ENCODE measurements at regions not wholly inside any gene's neighbourhood (a gene's known extent, or its start where the extent isn't known, plus 50 kb on each side); places are given as distances from the start of the nearest gene placed in this dataset.
A peak's percentile ranks its signal among the peaks of the same experiment; 100 is the strongest.

DNA sequence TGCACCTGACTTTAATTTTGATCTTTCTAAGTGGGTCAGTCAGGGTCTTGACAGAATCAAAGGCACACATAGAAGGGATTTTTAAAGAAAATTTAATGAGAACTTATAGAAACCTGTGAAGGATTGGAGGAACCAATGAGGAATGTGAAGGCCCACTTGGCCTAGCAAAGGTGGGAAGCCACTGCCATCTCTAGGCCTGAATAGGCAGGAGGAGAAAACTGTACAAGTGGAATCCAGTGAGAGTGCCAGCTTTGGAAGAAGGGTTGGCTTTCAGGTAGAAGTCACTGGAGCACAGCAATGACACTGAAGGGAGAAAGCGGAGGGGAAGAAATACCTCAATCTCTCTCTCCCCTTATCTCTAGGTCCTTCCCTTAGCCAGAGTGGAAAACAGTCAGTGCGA lies 380.7 kb upstream of the KCNMB2 start:
- Histone ChIP-seq H3K36me3 (ENCODE audit: insufficient read depth, low read length) (no peaks in the 10 kb centered on the region), H3K4me2 (ENCODE audit: low read depth, low read length, poor library complexity, severe bottlenecking) (no peak overlapping the region), H3K9ac (ENCODE audit: low read depth, low read length, poor library complexity, severe bottlenecking) (no peak overlapping the region), H3K4me1 (ENCODE audit: insufficient read depth, low read length, poor library complexity, severe bottlenecking) (peaks cover 47% of the 10 kb centered on the region), H3K27me3 (ENCODE audit: insufficient read depth, low read length, poor library complexity, severe bottlenecking) (no peaks in the 10 kb centered on the region), H3K4me3 (ENCODE audit: low read length, poor library complexity, severe bottlenecking) (no peak overlapping the region), H3F3A (ENCODE audit: low read depth) (no peaks in the 10 kb centered on the region), H3K9me2 (replicated peaks; ENCODE audit: low read depth, low read length) (no peaks in the 10 kb centered on the region), H3K9me3 (ENCODE audit: insufficient read depth, low read depth, low read length) (no peaks in the 10 kb centered on the region), H3K79me2 (ENCODE audit: insufficient read depth, low read length) (no peaks in the 10 kb centered on the region), H4K20me1 (ENCODE audit: insufficient read depth, low read length, poor library complexity, severe bottlenecking) (no peaks in the 10 kb centered on the region), H2AFZ (ENCODE audit: low read length) (no peak overlapping the region)
- TF ChIP-seq EZH2phosphoT487 (IDR thresholded peaks at IDR 0.05; ENCODE audit: borderline replicate concordance) = no peak
- TF ChIP-seq, protein P1, sequence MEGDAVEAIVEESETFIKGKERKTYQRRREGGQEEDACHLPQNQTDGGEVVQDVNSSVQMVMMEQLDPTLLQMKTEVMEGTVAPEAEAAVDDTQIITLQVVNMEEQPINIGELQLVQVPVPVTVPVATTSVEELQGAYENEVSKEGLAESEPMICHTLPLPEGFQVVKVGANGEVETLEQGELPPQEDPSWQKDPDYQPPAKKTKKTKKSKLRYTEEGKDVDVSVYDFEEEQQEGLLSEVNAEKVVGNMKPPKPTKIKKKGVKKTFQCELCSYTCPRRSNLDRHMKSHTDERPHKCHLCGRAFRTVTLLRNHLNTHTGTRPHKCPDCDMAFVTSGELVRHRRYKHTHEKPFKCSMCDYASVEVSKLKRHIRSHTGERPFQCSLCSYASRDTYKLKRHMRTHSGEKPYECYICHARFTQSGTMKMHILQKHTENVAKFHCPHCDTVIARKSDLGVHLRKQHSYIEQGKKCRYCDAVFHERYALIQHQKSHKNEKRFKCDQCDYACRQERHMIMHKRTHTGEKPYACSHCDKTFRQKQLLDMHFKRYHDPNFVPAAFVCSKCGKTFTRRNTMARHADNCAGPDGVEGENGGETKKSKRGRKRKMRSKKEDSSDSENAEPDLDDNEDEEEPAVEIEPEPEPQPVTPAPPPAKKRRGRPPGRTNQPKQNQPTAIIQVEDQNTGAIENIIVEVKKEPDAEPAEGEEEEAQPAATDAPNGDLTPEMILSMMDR (conservative IDR thresholded peaks at IDR 0.05; ENCODE audit: low read length) = peak; percentile 52

DNA sequence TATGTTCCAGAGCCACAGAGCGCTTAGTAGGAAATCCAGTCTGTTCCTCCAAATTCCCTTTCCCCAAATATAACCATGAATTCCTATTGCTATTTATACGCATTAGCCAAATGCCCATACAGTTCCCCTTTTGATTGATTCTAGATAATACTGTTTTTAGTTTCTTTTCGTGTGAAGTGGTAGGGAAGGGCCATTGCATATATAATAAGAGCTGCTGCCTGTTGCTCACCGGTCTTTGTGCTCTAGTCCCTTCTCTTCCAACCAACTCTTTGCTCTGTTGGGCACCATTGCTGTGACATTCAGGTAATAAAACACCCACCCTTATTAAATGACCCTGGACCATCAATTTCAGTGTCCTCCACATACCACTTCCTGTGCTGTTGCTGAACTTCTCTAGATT lies 379.9 kb upstream of the KCNMB2 start:
- Histone ChIP-seq H3K27me3 (ENCODE audit: insufficient read depth, low read length, poor library complexity, severe bottlenecking) (no peaks in the 10 kb centered on the region), H2AFZ (ENCODE audit: low read length) (peak overlapping the region; percentile 4; the same call in 1 of the 2 replicates), H3K36me3 (ENCODE audit: insufficient read depth, low read length) (no peaks in the 10 kb centered on the region), H4K20me1 (ENCODE audit: insufficient read depth, low read length, poor library complexity, severe bottlenecking) (no peaks in the 10 kb centered on the region), H3K79me2 (ENCODE audit: insufficient read depth, low read length) (no peaks in the 10 kb centered on the region), H3K9me2 (replicated peaks; ENCODE audit: low read depth, low read length) (no peaks in the 10 kb centered on the region), H3K9me3 (ENCODE audit: insufficient read depth, low read depth, low read length) (no peaks in the 10 kb centered on the region), H3K9ac (ENCODE audit: low read depth, low read length, poor library complexity, severe bottlenecking) (no peak overlapping the region), H3K4me1 (ENCODE audit: insufficient read depth, low read length, poor library complexity, severe bottlenecking) (peaks cover 48% of the 10 kb centered on the region), H3F3A (ENCODE audit: low read depth) (no peaks in the 10 kb centered on the region), H3K4me2 (ENCODE audit: low read depth, low read length, poor library complexity, severe bottlenecking) (peak overlapping the region; percentile 35), H3K4me3 (ENCODE audit: low read length, poor library complexity, severe bottlenecking) (no peak overlapping the region)
- TF ChIP-seq, protein P1 (conservative IDR thresholded peaks at IDR 0.05; ENCODE audit: low read length) = no peak
- no peak for TF ChIP-seq EZH2phosphoT487 (IDR thresholded peaks at IDR 0.05; ENCODE audit: borderline replicate concordance)

DNA sequence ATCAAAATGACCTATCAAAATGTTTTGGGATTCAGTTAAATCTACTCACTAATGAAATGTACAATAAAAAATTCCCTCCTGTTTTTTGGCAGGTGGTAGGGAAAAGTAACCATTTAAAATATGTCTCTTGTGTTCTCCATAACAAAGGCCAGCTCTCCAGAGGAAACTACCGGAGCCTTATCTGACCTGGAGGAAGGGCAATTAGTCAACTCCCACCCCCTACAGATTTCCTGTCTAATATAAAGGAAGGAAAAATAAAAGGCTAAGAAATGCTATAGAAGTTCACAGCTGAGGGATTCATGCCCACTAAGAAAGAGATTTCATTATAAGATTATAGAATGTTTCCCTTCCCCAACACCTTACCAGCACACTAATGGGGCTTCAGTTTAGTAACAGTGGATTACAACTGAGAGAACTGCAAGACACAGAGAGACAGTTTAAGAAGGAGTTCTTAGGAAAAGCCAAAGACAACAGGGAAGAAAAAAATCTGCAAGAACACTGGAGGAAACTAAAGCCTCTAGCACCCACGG lies 376.5 kb upstream of the KCNMB2 start:
- H3F3A ChIP-seq (ENCODE audit: low read depth) = no peaks in the 10 kb centered on the region
- H3K9me3 ChIP-seq (ENCODE audit: insufficient read depth, low read depth, low read length) = peaks cover 3% of the 10 kb centered on the region; the same call in 1 of the 2 replicates
- no peaks in the 10 kb centered on the region for H4K20me1 ChIP-seq (ENCODE audit: insufficient read depth, low read length, poor library complexity, severe bottlenecking)
- H3K79me2 ChIP-seq (ENCODE audit: insufficient read depth, low read length) = no peaks in the 10 kb centered on the region
- H3K4me1 ChIP-seq (ENCODE audit: insufficient read depth, low read length, poor library complexity, severe bottlenecking) = peaks cover 39% of the 10 kb centered on the region
- H2AFZ ChIP-seq (ENCODE audit: low read length) = no peak overlapping the region
- H3K27me3 ChIP-seq (ENCODE audit: insufficient read depth, low read length, poor library complexity, severe bottlenecking) = no peaks in the 10 kb centered on the region
- H3K4me2 ChIP-seq (ENCODE audit: low read depth, low read length, poor library complexity, severe bottlenecking) = peak overlapping the region; percentile 45
- TF ChIP-seq, protein P1 (conservative IDR thresholded peaks at IDR 0.05; ENCODE audit: low read length) = no peak
- no peak for TF ChIP-seq EZH2phosphoT487 (IDR thresholded peaks at IDR 0.05; ENCODE audit: borderline replicate concordance)
- peak overlapping the region; percentile 47 for H3K9ac ChIP-seq (ENCODE audit: low read depth, low read length, poor library complexity, severe bottlenecking)
- H3K9me2 ChIP-seq (replicated peaks; ENCODE audit: low read depth, low read length) = no peaks in the 10 kb centered on the region
- H3K36me3 ChIP-seq (ENCODE audit: insufficient read depth, low read length) = no peaks in the 10 kb centered on the region; the same call in 1 of the 2 replicates
- H3K4me3 ChIP-seq (ENCODE audit: low read length, poor library complexity, severe bottlenecking) = peak overlapping the region; percentile 47

Data from Loucy (cell line).